ENCODE measurements at regions not wholly inside any gene's neighbourhood (a gene's known extent, or its start where the extent isn't known, plus 50 kb on each side); places are given as distances from the start of the nearest gene placed in this dataset.
A peak's percentile ranks its signal among the peaks of the same experiment; 100 is the strongest.
"Not testable (repeated sequence)": the region's sequence is repeated elsewhere in the genome, so short reads cannot be mapped to it uniquely, and the experiment has no call there.

GRCh38 chr11:42417691-42418090 is 894.1 kb upstream of the API5 start:
- H3K27ac ChIP-seq = no peak overlapping the region
- H3K27me3 ChIP-seq = no peaks in the 10 kb centered on the region
- intact Hi-C loops (cut with DNase I) = no loop called here
- H3K36me3 ChIP-seq = no peaks in the 10 kb centered on the region
- H3K4me1 ChIP-seq = no peaks in the 10 kb centered on the region
- H3K9me3 ChIP-seq = no peaks in the 10 kb centered on the region
- no peak for TF ChIP-seq CTCF (IDR thresholded peaks at IDR 0.05)
- no peak for ATAC-seq
- no peak for DNase-seq
- H3K4me3 ChIP-seq = no peak overlapping the region

- TF ChIP-seq CTCF (IDR thresholded peaks at IDR 0.05) = no peak
- Histone ChIP-seq H3K9me3 (no peaks in the 10 kb centered on the region), H3K4me1 (no peaks in the 10 kb centered on the region), H3K27me3 (no peaks in the 10 kb centered on the region), H3K4me3 (no peak overlapping the region), H3K27ac (no peak overlapping the region), H3K36me3 (no peaks in the 10 kb centered on the region)
- ATAC-seq = no peak
- DNase-seq = no peak
- intact Hi-C loops (cut with DNase I) = no loop called here
Observed at GRCh38 chr11:42422090-42422489, 889.7 kb upstream of the API5 start.

- intact Hi-C loops (cut with DNase I); H3K9me3 ChIP-seq; H3K4me1 ChIP-seq; H3K27ac ChIP-seq; ATAC-seq; H3K36me3 ChIP-seq; H3K4me3 ChIP-seq; H3K27me3 ChIP-seq; DNase-seq: not testable (repeated sequence)
Observed at GRCh38 chr11:42434911-42435310, 876.9 kb upstream of the API5 start.

- Histone ChIP-seq H3K9me3 (peaks cover 3% of the 10 kb centered on the region), H3K4me1 (no peaks in the 10 kb centered on the region), H3K36me3 (no peaks in the 10 kb centered on the region), H3K27me3 (no peaks in the 10 kb centered on the region), H3K4me3 (no peak overlapping the region), H3K27ac (no peak overlapping the region)
- ATAC-seq = no peak
- no peak for DNase-seq
- intact Hi-C loops (cut with DNase I) = no loop called here
- TF ChIP-seq CTCF (IDR thresholded peaks at IDR 0.05) = no peak
Observed at GRCh38 chr11:42444406-42444805, 867.4 kb upstream of the API5 start.

GRCh38 chr11:42462558-42463310 is 849.1 kb upstream of the API5 start:
- peak; percentile 79 for ATAC-seq
- no peak for TF ChIP-seq CTCF (IDR thresholded peaks at IDR 0.05)

GRCh38 chr11:42465623-42466022 is 846.2 kb upstream of the API5 start:
- intact Hi-C loops (cut with DNase I) = no loop called here
- Histone ChIP-seq H3K36me3 (no peaks in the 10 kb centered on the region), H3K4me1 (no peaks in the 10 kb centered on the region), H3K27me3 (peaks cover 4% of the 10 kb centered on the region), H3K4me3 (no peak overlapping the region), H3K27ac (no peak overlapping the region), H3K9me3 (no peaks in the 10 kb centered on the region)
- ATAC-seq (peak; percentile 28), DNase-seq (no peak)
- TF ChIP-seq CTCF (IDR thresholded peaks at IDR 0.05) = no peak

More at GRCh38 chr11:42462558-42463310, 849.1 kb upstream of the API5 start:
- peaks cover 4% of the 10 kb centered on the region for H3K27me3 ChIP-seq
- H3K36me3 ChIP-seq = no peaks in the 10 kb centered on the region
- H3K9me3 ChIP-seq = no peaks in the 10 kb centered on the region
- intact Hi-C loops (cut with DNase I) = no loop called here
- H3K4me3 ChIP-seq = no peak overlapping the region
- DNase-seq = no peak
- H3K4me1 ChIP-seq = no peaks in the 10 kb centered on the region
- H3K27ac ChIP-seq = no peak overlapping the region

Data from upper lobe of right lung (tissue), 1 donor.